Trophoblast cell (in vitro differentiated cells and primary cell): ENCODE measurements at regions not wholly inside any gene's neighbourhood (a gene's known extent, or its start where the extent isn't known, plus 50 kb on each side); places are given as distances from the start of the nearest gene placed in this dataset.

Experiments used
- DNase-seq, 2 donors: peaks; one replicate each; pipeline ENCODE4 v3.0.0-alpha.2; 2016
- H2AFZ ChIP-seq: 2 replicates; pipeline ENCODE4 v1.6.1; 2013; ENCODE audit warnings: low read length, moderate library complexity, mild to moderate bottlenecking; ENCODE audit not compliant: insufficient read depth, poor library complexity
- H2AK5ac ChIP-seq: 2 replicates; pipeline ENCODE4 v1.6.1; 2013; ENCODE audit warnings: mild to moderate bottlenecking, low read length
- H2BK120ac ChIP-seq: 2 replicates; pipeline ENCODE4 v1.6.1; 2013; ENCODE audit warnings: low read length, mild to moderate bottlenecking, moderate library complexity; ENCODE audit not compliant: insufficient read depth, poor library complexity
- H2BK12ac ChIP-seq: 2 replicates; pipeline ENCODE4 v1.6.1; 2013; ENCODE audit warnings: mild to moderate bottlenecking, low read length, moderate library complexity
- H2BK5ac ChIP-seq: 2 replicates; pipeline ENCODE4 v1.6.1; 2013; ENCODE audit warnings: low read length, low read depth, moderate library complexity, mild to moderate bottlenecking; ENCODE audit not compliant: poor library complexity
- H3K14ac ChIP-seq: 2 replicates; pipeline ENCODE4 v1.6.1; 2013; ENCODE audit warnings: mild to moderate bottlenecking, low read length
- H3K18ac ChIP-seq: 2 replicates; pipeline ENCODE4 v1.6.1; 2013; ENCODE audit warnings: mild to moderate bottlenecking, low read length
- H3K23ac ChIP-seq: 2 replicates; pipeline ENCODE4 v1.6.1; 2013; ENCODE audit warnings: low read length
- H3K27ac ChIP-seq: 2 replicates; pipeline ENCODE4 v1.5.1; 2013; ENCODE audit warnings: low read depth, mild to moderate bottlenecking, inconsistent platforms, low read length, moderate library complexity
- H3K27me3 ChIP-seq: 2 replicates; pipeline ENCODE4 v1.6.1; 2013; ENCODE audit warnings: inconsistent platforms, mild to moderate bottlenecking, low read length, moderate library complexity; ENCODE audit not compliant: insufficient read depth
- H3K36me3 ChIP-seq, 2 experiments: 1 replicate in 1 of 2; 2 replicates in 1 of 2; pipeline ENCODE4 v1.6.1; 2013; ENCODE audit warnings: low read length in 2 of 2, mild to moderate bottlenecking in 2 of 2, moderate library complexity in 1 of 2; ENCODE audit not compliant: insufficient read depth in 2 of 2, control insufficient read depth in 1 of 2
- H3K4ac ChIP-seq: 2 replicates; pipeline ENCODE4 v1.6.1; 2013; ENCODE audit warnings: low read depth, mild to moderate bottlenecking, low read length, moderate library complexity
- H3K4me1 ChIP-seq, 2 experiments: 1 replicate in 1 of 2; 2 replicates in 1 of 2; pipeline ENCODE4 v1.6.1; 2013; ENCODE audit warnings: low read length in 2 of 2, mild to moderate bottlenecking in 2 of 2, moderate library complexity in 1 of 2; ENCODE audit not compliant: insufficient read depth in 2 of 2, control insufficient read depth in 1 of 2
- H3K4me2 ChIP-seq: 2 replicates; pipeline ENCODE4 v1.6.1; 2013; ENCODE audit warnings: inconsistent platforms, mild to moderate bottlenecking, low read length, moderate library complexity
- H3K4me3 ChIP-seq: 2 replicates; pipeline ENCODE4 v1.5.1; 2013; ENCODE audit warnings: mild to moderate bottlenecking, low read depth, low read length, inconsistent platforms
- H3K79me1 ChIP-seq: one replicate; pipeline ENCODE4 v1.6.1; 2013; ENCODE audit warnings: low read length
- H3K79me2 ChIP-seq: 2 replicates; pipeline ENCODE4 v1.6.1; 2013; ENCODE audit warnings: low read length, mild to moderate bottlenecking; ENCODE audit not compliant: control insufficient read depth, insufficient read depth, poor library complexity
- H3K9ac ChIP-seq: 2 replicates; pipeline ENCODE4 v1.6.1; 2013; ENCODE audit warnings: mild to moderate bottlenecking, low read length
- H3K9me3 ChIP-seq: 2 replicates; pipeline ENCODE4 v1.6.1; 2013; ENCODE audit warnings: low read depth, mild to moderate bottlenecking, control low read depth, inconsistent platforms, low read length; ENCODE audit not compliant: insufficient read depth
- H4K12ac ChIP-seq: 2 replicates; pipeline ENCODE4 v1.6.1; 2013; ENCODE audit warnings: low read depth, mild to moderate bottlenecking, low read length, moderate library complexity
- H4K8ac ChIP-seq: 2 replicates; pipeline ENCODE4 v1.6.1; 2013; ENCODE audit warnings: low read depth, mild to moderate bottlenecking, low read length, moderate library complexity
- H4K91ac ChIP-seq: one replicate; pipeline ENCODE4 v1.6.1; 2013; ENCODE audit warnings: low read depth, mild to moderate bottlenecking, low read length, moderate library complexity
- WGBS: extraction: QIAGEN DNeasy Blood & Tissue Kit; methylation state at CpG from one replicate; pipeline ENCODE4 v1.1.7; 2013; ENCODE audit warnings: missing lambda C conversion rate; ENCODE audit not compliant: insufficient read length, insufficient coverage; ENCODE audit errors: extremely low coverage; 5-methylcytosine and 5-hydroxymethylcytosine counted together

GRCh38 chr12:97005174-97005573, 98.1 kb downstream of the NEDD1 start:
- Histone ChIP-seq H4K12ac (no peak overlapping the region), H2AFZ (no peak overlapping the region), H2BK5ac (no peak overlapping the region), H3K4me1 (no peaks in the 10 kb centered on the region), H3K27me3 (no peaks in the 10 kb centered on the region), H2AK5ac (no peak overlapping the region), H3K79me1 (no peaks in the 10 kb centered on the region), H3K4me2 (no peak overlapping the region), H3K4me3 (no peak overlapping the region), H3K18ac (no peak overlapping the region), H3K36me3 (no peaks in the 10 kb centered on the region), H2BK120ac (no peak overlapping the region), H3K9me3 (no peaks in the 10 kb centered on the region), H3K4ac (no peak overlapping the region), H3K9ac (no peak overlapping the region), H3K79me2 (no peaks in the 10 kb centered on the region), H4K91ac (no peak overlapping the region), H3K27ac (no peak overlapping the region), H3K14ac (no peak overlapping the region), H4K8ac (no peak overlapping the region), H2BK12ac (no peak overlapping the region), H3K23ac (no peak overlapping the region)
- DNase-seq = no peak
- no CpG with 5 or more reads among the region's 1 CpG for WGBS

GRCh38 chr12:97005646-97006045, 98.6 kb downstream of the NEDD1 start:
- H3K9me3 ChIP-seq = no peaks in the 10 kb centered on the region
- H3K4me2 ChIP-seq = no peak overlapping the region
- H3K36me3 ChIP-seq = no peaks in the 10 kb centered on the region
- no peak overlapping the region for H3K23ac ChIP-seq
- no peak overlapping the region for H3K14ac ChIP-seq
- H3K79me1 ChIP-seq = no peaks in the 10 kb centered on the region
- no peak for DNase-seq
- H3K4me3 ChIP-seq = no peak overlapping the region
- H3K4me1 ChIP-seq = no peaks in the 10 kb centered on the region
- no peak overlapping the region for H4K8ac ChIP-seq
- H2BK12ac ChIP-seq = no peak overlapping the region
- no peak overlapping the region for H3K9ac ChIP-seq
- H2AFZ ChIP-seq = no peak overlapping the region
- no CpG with 5 or more reads among the region's 3 CpGs for WGBS
- no peak overlapping the region for H3K18ac ChIP-seq
- no peaks in the 10 kb centered on the region for H3K79me2 ChIP-seq
- H2BK5ac ChIP-seq = no peak overlapping the region
- no peak overlapping the region for H4K12ac ChIP-seq
- H3K27ac ChIP-seq = no peak overlapping the region
- no peak overlapping the region for H4K91ac ChIP-seq
- H2BK120ac ChIP-seq = no peak overlapping the region
- H3K4ac ChIP-seq = no peak overlapping the region
- H3K27me3 ChIP-seq = no peaks in the 10 kb centered on the region
- H2AK5ac ChIP-seq = no peak overlapping the region

- no peak overlapping the region for H2BK120ac ChIP-seq
- no peak overlapping the region for H2BK12ac ChIP-seq
- no peaks in the 10 kb centered on the region for H3K9me3 ChIP-seq
- H3K4me3 ChIP-seq = no peak overlapping the region
- H3K4me1 ChIP-seq = no peaks in the 10 kb centered on the region
- H3K36me3 ChIP-seq = no peaks in the 10 kb centered on the region
- no peak overlapping the region for H2AFZ ChIP-seq
- no peak overlapping the region for H4K12ac ChIP-seq
- H3K14ac ChIP-seq = no peak overlapping the region
- no peak overlapping the region for H3K4ac ChIP-seq
- H4K8ac ChIP-seq = no peak overlapping the region
- DNase-seq = no peak
- H2BK5ac ChIP-seq = no peak overlapping the region
- H2AK5ac ChIP-seq = no peak overlapping the region
- no peak overlapping the region for H3K23ac ChIP-seq
- H4K91ac ChIP-seq = no peak overlapping the region
- no peak overlapping the region for H3K9ac ChIP-seq
- no peak overlapping the region for H3K18ac ChIP-seq
- H3K27me3 ChIP-seq = no peaks in the 10 kb centered on the region
- no peaks in the 10 kb centered on the region for H3K79me1 ChIP-seq
- H3K4me2 ChIP-seq = no peak overlapping the region
- WGBS = no CpG with 5 or more reads among the region's 2 CpGs
- no peak overlapping the region for H3K27ac ChIP-seq
- H3K79me2 ChIP-seq = no peaks in the 10 kb centered on the region
Observed at GRCh38 chr12:97006585-97006984, 99.5 kb downstream of the NEDD1 start.

- WGBS = no CpG with 5 or more reads among the region's 1 CpG
- no peak overlapping the region for H3K4me2 ChIP-seq
- H3K4me1 ChIP-seq = no peaks in the 10 kb centered on the region
- no peak overlapping the region for H3K9ac ChIP-seq
- H2AFZ ChIP-seq = no peak overlapping the region
- H3K79me2 ChIP-seq = no peaks in the 10 kb centered on the region
- no peak overlapping the region for H3K27ac ChIP-seq
- H2BK120ac ChIP-seq = no peak overlapping the region
- no peak overlapping the region for H3K23ac ChIP-seq
- H3K4ac ChIP-seq = no peak overlapping the region
- no peak overlapping the region for H3K14ac ChIP-seq
- H4K91ac ChIP-seq = no peak overlapping the region
- H3K36me3 ChIP-seq = no peaks in the 10 kb centered on the region
- no peak for DNase-seq
- no peak overlapping the region for H4K12ac ChIP-seq
- H3K9me3 ChIP-seq = peaks cover 1% of the 10 kb centered on the region
- no peak overlapping the region for H3K18ac ChIP-seq
- no peak overlapping the region for H3K4me3 ChIP-seq
- H4K8ac ChIP-seq = no peak overlapping the region
- no peak overlapping the region for H2BK5ac ChIP-seq
- H3K79me1 ChIP-seq = no peaks in the 10 kb centered on the region
- no peaks in the 10 kb centered on the region for H3K27me3 ChIP-seq
- H2BK12ac ChIP-seq = no peak overlapping the region
- no peak overlapping the region for H2AK5ac ChIP-seq
Observed at GRCh38 chr12:97016163-97016562, 109.1 kb downstream of the NEDD1 start.
